ENCODE measurements at regions not wholly inside any gene's neighbourhood (a gene's known extent, or its start where the extent isn't known, plus 50 kb on each side); places are given as distances from the start of the nearest gene placed in this dataset.

GRCh38 chr5:77845324-77845646 is 69.1 kb upstream of the TBCA start:
- ATAC-seq (no peak), DNase-seq (no peak)
- H3K9me3 ChIP-seq: no peaks in the 10 kb centered on the region
- no peak for TF ChIP-seq CTCF (IDR thresholded peaks at IDR 0.05)
- no peaks in the 10 kb centered on the region for H3K36me3 ChIP-seq (ENCODE audit: low read depth)
- no peak overlapping the region for H3K4me3 ChIP-seq
- no peaks in the 10 kb centered on the region for H3K4me1 ChIP-seq (ENCODE audit: low read depth)
- intact Hi-C loops (cut with DNase I, micrococcal nuclease): no loop called here

GRCh38 chr5:77844623-77845323 is 68.6 kb upstream of the TBCA start:
- Histone ChIP-seq H3K9me3 (no peaks in the 10 kb centered on the region), H3K4me3 (no peak overlapping the region), H3K36me3 (ENCODE audit: low read depth) (no peaks in the 10 kb centered on the region), H3K4me1 (ENCODE audit: low read depth) (no peaks in the 10 kb centered on the region)
- TF ChIP-seq CTCF (IDR thresholded peaks at IDR 0.05): no peak
- intact Hi-C loops (cut with DNase I, micrococcal nuclease): no loop called here
- DNase-seq: no peak
- no peak for ATAC-seq

GRCh38 chr5:77844373-77844622 is 68.2 kb upstream of the TBCA start:
- ATAC-seq (no peak), DNase-seq (no peak)
- no peak for TF ChIP-seq CTCF (IDR thresholded peaks at IDR 0.05)
- no peaks in the 10 kb centered on the region for H3K4me1 ChIP-seq (ENCODE audit: low read depth)
- no peaks in the 10 kb centered on the region for H3K36me3 ChIP-seq (ENCODE audit: low read depth)
- no peak overlapping the region for H3K4me3 ChIP-seq
- no peaks in the 10 kb centered on the region for H3K9me3 ChIP-seq
- intact Hi-C loops (cut with DNase I, micrococcal nuclease): no loop called here

- DNase-seq (no peak), ATAC-seq (no peak)
- no peak overlapping the region for H3K4me3 ChIP-seq
- intact Hi-C loops (cut with DNase I, micrococcal nuclease): no loop called here
- H3K9me3 ChIP-seq: no peaks in the 10 kb centered on the region
- no peaks in the 10 kb centered on the region for H3K36me3 ChIP-seq (ENCODE audit: low read depth)
- TF ChIP-seq CTCF (IDR thresholded peaks at IDR 0.05): no peak
- H3K4me1 ChIP-seq (ENCODE audit: low read depth): no peaks in the 10 kb centered on the region
These were observed 67.6 kb upstream of the TBCA start for GRCh38 chr5:77843570-77844372.

- Histone ChIP-seq H3K4me1 (ENCODE audit: low read depth) (no peaks in the 10 kb centered on the region), H3K9me3 (no peaks in the 10 kb centered on the region), H3K4me3 (no peak overlapping the region), H3K36me3 (ENCODE audit: low read depth) (no peaks in the 10 kb centered on the region)
- intact Hi-C loops (cut with DNase I, micrococcal nuclease): no loop called here
- DNase-seq (no peak), ATAC-seq (no peak)
- TF ChIP-seq CTCF (IDR thresholded peaks at IDR 0.05): no peak
These were observed 66.1 kb upstream of the TBCA start for GRCh38 chr5:77842243-77842642.
